ENCODE measurements at regions not wholly inside any gene's neighbourhood (a gene's known extent, or its start where the extent isn't known, plus 50 kb on each side); places are given as distances from the start of the nearest gene placed in this dataset.

- Histone ChIP-seq H3K4me1 (ENCODE audit: insufficient read depth, low read length, severe bottlenecking) (no peaks in the 10 kb centered on the region), H2AFZ (ENCODE audit: low read length) (no peak overlapping the region), H3K4me3 (ENCODE audit: low read depth, low read length, poor library complexity, severe bottlenecking) (no peak overlapping the region), H3K9me2 (ENCODE audit: low read depth, low read length) (no peaks in the 10 kb centered on the region), H3K4me2 (ENCODE audit: low read length) (no peak overlapping the region), H3K36me3 (ENCODE audit: insufficient read depth, low read length) (no peaks in the 10 kb centered on the region), H3K9me3 (ENCODE audit: low read length) (no peaks in the 10 kb centered on the region), H3K9ac (ENCODE audit: low read length) (no peak overlapping the region), H3F3A (ENCODE audit: insufficient read depth, low read length) (no peaks in the 10 kb centered on the region), H3K79me2 (ENCODE audit: insufficient read depth, low read length) (no peaks in the 10 kb centered on the region), H3K27me3 (ENCODE audit: insufficient read depth, low read length) (no peaks in the 10 kb centered on the region), H4K20me1 (ENCODE audit: insufficient read depth, low read length) (no peaks in the 10 kb centered on the region), H3K27ac (ENCODE audit: low read depth, low read length, poor library complexity, severe bottlenecking) (no peak overlapping the region)
- no peak for TF ChIP-seq EZH2 (IDR thresholded peaks at IDR 0.05; ENCODE audit: borderline replicate concordance, low read length)
- TF ChIP-seq CTCF (IDR thresholded peaks at IDR 0.05; ENCODE audit: low read length) = no peak
Measured at GRCh38 chr12:24424889-24425600, 475.6 kb upstream of the SOX5 start.

- Histone ChIP-seq H3K4me2 (ENCODE audit: low read length) (no peak overlapping the region), H3K9me2 (ENCODE audit: low read depth, low read length) (no peaks in the 10 kb centered on the region), H3K4me3 (ENCODE audit: low read depth, low read length, poor library complexity, severe bottlenecking) (no peak overlapping the region), H3K79me2 (ENCODE audit: insufficient read depth, low read length) (no peaks in the 10 kb centered on the region), H3K9ac (ENCODE audit: low read length) (no peak overlapping the region), H3K27ac (ENCODE audit: low read depth, low read length, poor library complexity, severe bottlenecking) (no peak overlapping the region), H3K36me3 (ENCODE audit: insufficient read depth, low read length) (no peaks in the 10 kb centered on the region), H3K4me1 (ENCODE audit: insufficient read depth, low read length, severe bottlenecking) (no peaks in the 10 kb centered on the region), H3K9me3 (ENCODE audit: low read length) (no peaks in the 10 kb centered on the region), H3K27me3 (ENCODE audit: insufficient read depth, low read length) (no peaks in the 10 kb centered on the region), H2AFZ (ENCODE audit: low read length) (no peak overlapping the region), H3F3A (ENCODE audit: insufficient read depth, low read length) (no peaks in the 10 kb centered on the region), H4K20me1 (ENCODE audit: insufficient read depth, low read length) (no peaks in the 10 kb centered on the region)
- no peak for TF ChIP-seq CTCF (IDR thresholded peaks at IDR 0.05; ENCODE audit: low read length)
- TF ChIP-seq EZH2 (IDR thresholded peaks at IDR 0.05; ENCODE audit: borderline replicate concordance, low read length) = no peak
Measured at GRCh38 chr12:24424376-24424775, 474.9 kb upstream of the SOX5 start.

- H3K4me2 ChIP-seq (ENCODE audit: low read length) = no peak overlapping the region
- no peak overlapping the region for H3K27ac ChIP-seq (ENCODE audit: low read depth, low read length, poor library complexity, severe bottlenecking)
- no peaks in the 10 kb centered on the region for H4K20me1 ChIP-seq (ENCODE audit: insufficient read depth, low read length)
- no peaks in the 10 kb centered on the region for H3K9me3 ChIP-seq (ENCODE audit: low read length)
- H3K4me3 ChIP-seq (ENCODE audit: low read depth, low read length, poor library complexity, severe bottlenecking) = no peak overlapping the region
- no peak overlapping the region for H2AFZ ChIP-seq (ENCODE audit: low read length)
- H3K4me1 ChIP-seq (ENCODE audit: insufficient read depth, low read length, severe bottlenecking) = no peaks in the 10 kb centered on the region
- H3K27me3 ChIP-seq (ENCODE audit: insufficient read depth, low read length) = no peaks in the 10 kb centered on the region
- H3K9ac ChIP-seq (ENCODE audit: low read length) = no peak overlapping the region
- H3K36me3 ChIP-seq (ENCODE audit: insufficient read depth, low read length) = no peaks in the 10 kb centered on the region
- H3K79me2 ChIP-seq (ENCODE audit: insufficient read depth, low read length) = no peaks in the 10 kb centered on the region
- TF ChIP-seq EZH2 (IDR thresholded peaks at IDR 0.05; ENCODE audit: borderline replicate concordance, low read length) (no peak), CTCF (IDR thresholded peaks at IDR 0.05; ENCODE audit: low read length) (no peak)
- H3K9me2 ChIP-seq (ENCODE audit: low read depth, low read length) = no peaks in the 10 kb centered on the region
- H3F3A ChIP-seq (ENCODE audit: insufficient read depth, low read length) = no peaks in the 10 kb centered on the region
Measured at GRCh38 chr12:24423611-24424010, 474.1 kb upstream of the SOX5 start.
